ENCODE measurements at regions not wholly inside any gene's neighbourhood (a gene's known extent, or its start where the extent isn't known, plus 50 kb on each side); places are given as distances from the start of the nearest gene placed in this dataset.

DNA sequence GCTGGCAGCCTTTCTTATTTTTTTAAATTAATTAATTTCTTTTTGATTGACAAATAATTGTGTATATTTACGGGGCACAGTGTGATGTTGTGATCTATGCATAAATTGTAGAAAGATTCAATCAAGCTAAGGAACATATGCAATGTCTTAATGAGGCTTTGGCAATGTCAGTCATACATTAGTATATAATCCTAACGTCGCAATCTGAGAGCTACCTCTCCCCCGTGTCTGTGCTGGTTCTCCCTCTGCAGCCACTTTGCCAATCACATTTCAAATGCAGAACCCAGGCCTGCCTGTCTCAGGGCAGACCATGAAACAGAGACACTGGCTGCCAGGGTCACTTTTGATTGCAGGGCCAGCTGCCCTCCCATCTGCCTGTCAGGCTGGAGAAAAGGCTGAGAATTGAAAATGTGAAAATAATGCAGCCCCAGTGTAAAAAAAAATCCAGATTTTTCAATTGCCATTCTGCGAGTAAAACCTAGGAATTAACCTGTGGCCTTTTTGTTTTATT lies 56.3 kb downstream of the SLC24A2 start:
- Histone ChIP-seq H3K27ac (ENCODE audit: low read length) (no peak overlapping the region), H3K9me3 (ENCODE audit: low read length) (no peaks in the 10 kb centered on the region), H3K4me2 (ENCODE audit: low read length) (no peak overlapping the region), H3K4me3 (ENCODE audit: low read length) (no peak overlapping the region), H3K9ac (ENCODE audit: low read length) (no peak overlapping the region), H3K27me3 (ENCODE audit: low read length) (no peaks in the 10 kb centered on the region), H2AFZ (ENCODE audit: low read length) (no peak overlapping the region), H3K79me2 (ENCODE audit: low read length) (no peaks in the 10 kb centered on the region), H3K36me3 (ENCODE audit: low read depth, low read length) (no peaks in the 10 kb centered on the region), H3F3A (ENCODE audit: low read length, unreplicated experiment) (no peaks in the 10 kb centered on the region), H3K4me1 (ENCODE audit: insufficient read depth, low read length) (no peaks in the 10 kb centered on the region), H4K20me1 (ENCODE audit: low read length) (no peaks in the 10 kb centered on the region), H3K9me2 (replicated peaks; ENCODE audit: low read length) (no peaks in the 10 kb centered on the region)
- POLR2A ChIA-PET (ENCODE audit: unreplicated experiment), result no interaction called here
- intact Hi-C loops (cut with micrococcal nuclease), result no loop called here
- CTCF ChIA-PET, result no interaction called here
- TF ChIP-seq EZH2 (IDR thresholded peaks at IDR 0.05; ENCODE audit: low read length, unreplicated experiment) (no peak), EZH2phosphoT487 (IDR thresholded peaks at IDR 0.05; ENCODE audit: borderline replicate concordance, low read length) (no peak)
- TF ChIP-seq, protein P1, sequence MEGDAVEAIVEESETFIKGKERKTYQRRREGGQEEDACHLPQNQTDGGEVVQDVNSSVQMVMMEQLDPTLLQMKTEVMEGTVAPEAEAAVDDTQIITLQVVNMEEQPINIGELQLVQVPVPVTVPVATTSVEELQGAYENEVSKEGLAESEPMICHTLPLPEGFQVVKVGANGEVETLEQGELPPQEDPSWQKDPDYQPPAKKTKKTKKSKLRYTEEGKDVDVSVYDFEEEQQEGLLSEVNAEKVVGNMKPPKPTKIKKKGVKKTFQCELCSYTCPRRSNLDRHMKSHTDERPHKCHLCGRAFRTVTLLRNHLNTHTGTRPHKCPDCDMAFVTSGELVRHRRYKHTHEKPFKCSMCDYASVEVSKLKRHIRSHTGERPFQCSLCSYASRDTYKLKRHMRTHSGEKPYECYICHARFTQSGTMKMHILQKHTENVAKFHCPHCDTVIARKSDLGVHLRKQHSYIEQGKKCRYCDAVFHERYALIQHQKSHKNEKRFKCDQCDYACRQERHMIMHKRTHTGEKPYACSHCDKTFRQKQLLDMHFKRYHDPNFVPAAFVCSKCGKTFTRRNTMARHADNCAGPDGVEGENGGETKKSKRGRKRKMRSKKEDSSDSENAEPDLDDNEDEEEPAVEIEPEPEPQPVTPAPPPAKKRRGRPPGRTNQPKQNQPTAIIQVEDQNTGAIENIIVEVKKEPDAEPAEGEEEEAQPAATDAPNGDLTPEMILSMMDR (conservative IDR thresholded peaks at IDR 0.05; ENCODE audit: low read depth, low read length), result no peak
- ATAC-seq (no peak), DNase-seq (no peak)
- BruUV-seq (replicated peaks), result no TSS peak

DNA sequence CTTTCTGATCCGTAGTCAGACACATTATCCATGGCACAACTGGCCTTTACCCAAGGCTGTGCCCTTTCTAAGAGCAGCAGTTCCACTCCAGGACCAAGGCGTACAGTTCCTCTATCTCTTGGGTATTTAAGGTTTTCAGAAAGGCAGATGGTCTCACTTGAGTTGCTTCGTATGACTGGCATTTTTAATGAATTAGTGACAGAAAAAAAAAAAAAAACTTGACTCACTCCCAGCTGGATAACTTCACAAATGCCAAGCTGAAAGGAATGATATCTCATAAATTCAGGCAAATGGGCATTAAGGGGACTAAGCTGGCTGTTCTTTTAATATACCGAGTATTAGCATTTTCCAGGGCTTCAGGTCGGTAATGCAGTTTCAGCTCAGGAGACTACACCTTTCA lies 60.7 kb downstream of the SLC24A2 start:
- Histone ChIP-seq H4K20me1 (ENCODE audit: low read length) (no peaks in the 10 kb centered on the region), H3K9ac (ENCODE audit: low read length) (no peak overlapping the region), H3K9me3 (ENCODE audit: low read length) (no peaks in the 10 kb centered on the region), H3K27me3 (ENCODE audit: low read length) (no peaks in the 10 kb centered on the region; the same call in 1 of the 2 replicates), H3K4me1 (ENCODE audit: insufficient read depth, low read length) (no peaks in the 10 kb centered on the region), H3K36me3 (ENCODE audit: low read depth, low read length) (no peaks in the 10 kb centered on the region), H2AFZ (ENCODE audit: low read length) (no peak overlapping the region), H3K9me2 (replicated peaks; ENCODE audit: low read length) (no peaks in the 10 kb centered on the region), H3K4me3 (ENCODE audit: low read length) (no peak overlapping the region), H3K79me2 (ENCODE audit: low read length) (no peaks in the 10 kb centered on the region), H3K27ac (ENCODE audit: low read length) (no peak overlapping the region), H3F3A (ENCODE audit: low read length, unreplicated experiment) (no peaks in the 10 kb centered on the region), H3K4me2 (ENCODE audit: low read length) (no peak overlapping the region)
- POLR2A ChIA-PET (ENCODE audit: unreplicated experiment), result no interaction called here
- ATAC-seq, result no peak
- BruUV-seq (replicated peaks), result no TSS peak
- intact Hi-C loops (cut with micrococcal nuclease), result no loop called here
- TF ChIP-seq EZH2phosphoT487 (IDR thresholded peaks at IDR 0.05; ENCODE audit: borderline replicate concordance, low read length), result no peak
- TF ChIP-seq, protein P1 (conservative IDR thresholded peaks at IDR 0.05; ENCODE audit: low read depth, low read length), result no peak
- TF ChIP-seq EZH2 (IDR thresholded peaks at IDR 0.05; ENCODE audit: low read length, unreplicated experiment), result no peak
- CTCF ChIA-PET, result no interaction called here
- no peak for DNase-seq

DNA sequence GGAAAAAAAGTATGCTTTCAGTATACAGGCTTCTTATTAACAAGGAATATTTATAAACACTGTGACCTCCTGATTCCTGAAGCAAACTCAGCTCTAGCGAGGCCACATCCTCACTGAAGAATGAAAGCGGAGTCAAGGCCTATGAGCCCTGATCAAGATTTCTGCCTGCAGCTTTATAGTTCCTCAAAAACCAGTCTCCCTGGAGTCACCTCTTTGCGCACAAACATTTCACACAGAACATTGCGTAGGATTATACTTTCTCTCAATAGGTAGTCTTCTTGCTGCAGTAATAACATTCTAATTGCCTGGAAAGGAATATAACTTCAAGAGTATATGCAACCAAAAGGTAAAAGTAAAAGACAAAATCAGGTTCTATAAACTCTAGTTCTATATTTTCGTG lies 62.9 kb downstream of the SLC24A2 start:
- H3K36me3 ChIP-seq (ENCODE audit: low read depth, low read length), result no peaks in the 10 kb centered on the region
- H4K20me1 ChIP-seq (ENCODE audit: low read length), result no peaks in the 10 kb centered on the region
- H3K27ac ChIP-seq (ENCODE audit: low read length), result no peak overlapping the region
- BruUV-seq (replicated peaks), result no TSS peak
- intact Hi-C loops (cut with micrococcal nuclease), result no loop called here
- no peak for DNase-seq
- no peaks in the 10 kb centered on the region for H3K9me3 ChIP-seq (ENCODE audit: low read length)
- no peak overlapping the region for H3K4me2 ChIP-seq (ENCODE audit: low read length)
- ChIA-PET POLR2A (ENCODE audit: unreplicated experiment) (no interaction called here), CTCF (interaction anchor here (0.6 kb wide), 1 partner anchor 261 kb away, joined by 3 read pairs; no protein-coding TSS in a partner anchor)
- no peaks in the 10 kb centered on the region for H3K79me2 ChIP-seq (ENCODE audit: low read length)
- H3K27me3 ChIP-seq (ENCODE audit: low read length), result no peaks in the 10 kb centered on the region; the same call in 1 of the 2 replicates
- no peak for ATAC-seq
- no peaks in the 10 kb centered on the region for H3F3A ChIP-seq (ENCODE audit: low read length, unreplicated experiment)
- no peaks in the 10 kb centered on the region for H3K4me1 ChIP-seq (ENCODE audit: insufficient read depth, low read length)
- H3K4me3 ChIP-seq (ENCODE audit: low read length), result no peak overlapping the region
- H3K9ac ChIP-seq (ENCODE audit: low read length), result no peak overlapping the region
- no peak overlapping the region for H2AFZ ChIP-seq (ENCODE audit: low read length)
- TF ChIP-seq EZH2phosphoT487 (IDR thresholded peaks at IDR 0.05; ENCODE audit: borderline replicate concordance, low read length) (no peak), EZH2 (IDR thresholded peaks at IDR 0.05; ENCODE audit: low read length, unreplicated experiment) (no peak)
- TF ChIP-seq, protein P1 (conservative IDR thresholded peaks at IDR 0.05; ENCODE audit: low read depth, low read length), result no peak
- H3K9me2 ChIP-seq (replicated peaks; ENCODE audit: low read length), result no peaks in the 10 kb centered on the region

All from PC-3 (cell line).